SK-N-MC (cell line): ENCODE measurements at regions not wholly inside any gene's neighbourhood (a gene's known extent, or its start where the extent isn't known, plus 50 kb on each side); places are given as distances from the start of the nearest gene placed in this dataset.

Experiments
- EZH2 ChIP-seq: fragments of 200-600 bp; sonication (generic); IDR thresholded peaks from one replicate; pipeline ENCODE4 v1.6.1; 2017; ENCODE audit warnings: antibody characterized with exemption
- FOXP2 ChIP-seq: optimal IDR thresholded peaks from 2 replicates; pipeline ENCODE3; 2011; ENCODE audit warnings: mild to moderate bottlenecking, moderate library complexity; ENCODE audit not compliant: insufficient read depth; ENCODE audit errors: extremely low read length, control extremely low read depth
- POLR2AphosphoS5 ChIP-seq: IDR thresholded peaks from 2 replicates; pipeline ENCODE4 v1.6.1; 2012; ENCODE audit warnings: mild to moderate bottlenecking, low read depth, low read length, borderline replicate concordance

GRCh38 chr20:47989957-47990356, 204.7 kb upstream of the SULF2 start:
- TF ChIP-seq EZH2 (no peak), POLR2AphosphoS5 (no peak), FOXP2 (no peak)
